GM20000 (cell line): ENCODE measurements at regions not wholly inside any gene's neighbourhood (a gene's known extent, or its start where the extent isn't known, plus 50 kb on each side); places are given as distances from the start of the nearest gene placed in this dataset.

Source experiments
- DNase-seq: peaks from one replicate; pipeline ENCODE4 v3.0.0; 2012; ENCODE audit warnings: low spot score
- TF ChIP-seq, protein P1 (sequence below): IDR thresholded peaks from 2 replicates; pipeline ENCODE4 v1.5.1; 2012; ENCODE audit warnings: mild to moderate bottlenecking, control low read depth; ENCODE audit errors: extremely low read depth, missing control alignments

DNA sequence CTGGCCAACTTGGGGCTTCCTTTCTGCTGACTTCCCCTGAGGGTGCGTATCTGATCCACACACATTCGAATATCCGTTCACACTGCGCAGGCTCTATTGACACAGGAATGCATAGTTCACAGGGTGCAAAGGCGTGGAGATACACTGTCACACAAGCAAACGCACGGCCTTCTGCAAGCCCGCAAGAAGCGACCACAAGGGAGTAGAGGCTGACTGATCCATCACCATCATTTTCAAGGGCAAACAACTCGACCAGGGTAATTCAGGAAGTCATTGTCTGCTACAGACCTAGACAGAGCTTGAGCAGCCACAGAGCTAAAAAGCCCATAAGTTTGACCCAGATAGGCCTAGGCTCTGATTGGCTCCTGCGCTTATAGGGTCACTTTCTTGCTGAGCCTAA, 392.3 kb downstream of the MN1 start:
- DNase-seq, result no peak
- TF ChIP-seq, protein P1, sequence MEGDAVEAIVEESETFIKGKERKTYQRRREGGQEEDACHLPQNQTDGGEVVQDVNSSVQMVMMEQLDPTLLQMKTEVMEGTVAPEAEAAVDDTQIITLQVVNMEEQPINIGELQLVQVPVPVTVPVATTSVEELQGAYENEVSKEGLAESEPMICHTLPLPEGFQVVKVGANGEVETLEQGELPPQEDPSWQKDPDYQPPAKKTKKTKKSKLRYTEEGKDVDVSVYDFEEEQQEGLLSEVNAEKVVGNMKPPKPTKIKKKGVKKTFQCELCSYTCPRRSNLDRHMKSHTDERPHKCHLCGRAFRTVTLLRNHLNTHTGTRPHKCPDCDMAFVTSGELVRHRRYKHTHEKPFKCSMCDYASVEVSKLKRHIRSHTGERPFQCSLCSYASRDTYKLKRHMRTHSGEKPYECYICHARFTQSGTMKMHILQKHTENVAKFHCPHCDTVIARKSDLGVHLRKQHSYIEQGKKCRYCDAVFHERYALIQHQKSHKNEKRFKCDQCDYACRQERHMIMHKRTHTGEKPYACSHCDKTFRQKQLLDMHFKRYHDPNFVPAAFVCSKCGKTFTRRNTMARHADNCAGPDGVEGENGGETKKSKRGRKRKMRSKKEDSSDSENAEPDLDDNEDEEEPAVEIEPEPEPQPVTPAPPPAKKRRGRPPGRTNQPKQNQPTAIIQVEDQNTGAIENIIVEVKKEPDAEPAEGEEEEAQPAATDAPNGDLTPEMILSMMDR, result no peak

- TF ChIP-seq, protein P1, result no peak
- DNase-seq, result no peak
These were observed 388.6 kb downstream of the MN1 start for GRCh38 chr22:27412866-27413445.

DNA sequence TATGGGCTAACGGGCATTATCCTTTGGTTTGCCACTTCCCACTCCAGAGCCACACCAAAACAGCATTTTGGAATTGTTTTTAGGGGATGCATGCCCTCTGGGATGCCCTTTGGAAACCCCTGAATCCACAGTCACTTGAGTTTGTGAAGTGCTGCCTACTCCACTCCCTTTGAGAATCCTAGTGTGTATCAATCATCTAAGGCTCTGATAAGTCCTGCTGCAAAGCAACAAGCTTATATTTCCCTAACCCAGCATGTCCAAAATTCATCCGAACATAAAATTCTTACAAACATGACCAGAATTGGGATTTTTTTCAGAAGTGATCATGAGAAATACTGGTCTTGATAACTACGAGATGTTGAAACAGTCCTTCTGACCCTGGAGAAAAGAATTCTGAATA, 387.9 kb downstream of the MN1 start:
- TF ChIP-seq, protein P1, result no peak
- no peak for DNase-seq

- DNase-seq, result no peak
- TF ChIP-seq, protein P1, result no peak
These were observed 384.8 kb downstream of the MN1 start for GRCh38 chr22:27416511-27417420.

- TF ChIP-seq, protein P1, result no peak
- no peak for DNase-seq
These were observed 384.1 kb downstream of the MN1 start for GRCh38 chr22:27417421-27417814.

GRCh38 chr22:27418261-27418660, 383.3 kb downstream of the MN1 start:
- no peak for DNase-seq
- TF ChIP-seq, protein P1, result no peak

DNA sequence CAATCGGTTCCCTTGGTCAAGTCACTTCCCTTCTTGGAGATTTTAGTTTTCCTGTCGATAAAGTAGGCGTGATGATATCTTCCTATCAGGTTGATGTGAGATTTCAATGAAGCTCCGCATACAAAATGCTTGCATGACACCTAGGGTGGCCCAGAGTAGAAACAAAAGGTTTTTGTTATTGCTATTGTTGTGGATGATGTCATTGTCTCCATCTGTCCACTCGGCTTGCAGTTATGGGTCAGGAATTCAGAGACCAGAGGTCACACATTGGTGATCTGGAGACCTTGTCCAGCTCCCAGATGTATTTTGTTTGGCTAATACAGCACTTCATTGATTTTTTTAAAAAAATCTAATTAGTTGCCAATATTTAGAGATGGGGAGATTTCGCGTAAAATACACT, 382.1 kb downstream of the MN1 start:
- no peak for DNase-seq
- TF ChIP-seq, protein P1, result no peak
